ENCODE measurements at regions not wholly inside any gene's neighbourhood (a gene's known extent, or its start where the extent isn't known, plus 50 kb on each side); places are given as distances from the start of the nearest gene placed in this dataset.

DNA sequence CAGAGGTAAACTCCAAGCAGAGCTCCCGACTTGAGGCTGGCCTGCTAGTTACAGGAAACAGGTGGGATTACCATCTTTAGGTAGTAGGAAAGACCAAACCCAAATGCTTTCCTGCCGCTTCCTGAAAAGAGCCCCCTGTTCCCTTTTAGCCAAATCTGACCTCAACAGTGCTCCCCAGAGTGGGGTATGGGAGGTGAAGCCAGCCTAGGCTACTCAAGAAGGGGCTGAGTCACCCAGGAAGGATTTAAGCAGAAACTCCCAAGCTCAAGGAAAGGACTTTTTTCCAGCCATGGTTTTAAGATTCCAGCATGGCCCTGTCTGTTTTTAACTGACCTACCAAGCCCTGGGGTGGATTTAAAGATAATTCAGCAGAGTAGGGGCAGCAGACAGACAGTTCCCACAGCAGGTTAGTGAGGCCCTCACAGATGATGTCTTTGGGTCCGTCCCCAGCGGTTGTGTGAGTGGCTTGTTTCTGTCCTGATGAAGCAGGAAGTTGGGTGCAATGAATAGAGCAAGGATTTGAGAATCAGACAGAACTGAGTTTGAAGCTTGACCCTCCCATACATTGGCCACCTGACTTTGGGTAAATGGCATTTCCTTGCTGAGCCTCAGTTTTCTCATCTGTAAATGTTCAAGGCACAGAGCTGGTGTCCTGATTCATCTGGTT lies 76.9 kb upstream of the MAFB start:
- POLR2A ChIA-PET, result interaction anchor here (0.6 kb wide), 1 partner anchor 16 kb away, joined by 3 read pairs; no protein-coding TSS in a partner anchor
- BruUV-seq (replicated peaks), result no TSS peak
- H3K9me3 Mint-ChIP-seq (ENCODE audit: unreplicated experiment), result no peaks in the 10 kb centered on the region
- no peak overlapping the region for H3K27ac Mint-ChIP-seq (ENCODE audit: low read depth, unreplicated experiment)
- H3K4me3 Mint-ChIP-seq (ENCODE audit: unreplicated experiment), result no peak overlapping the region
- no peaks in the 10 kb centered on the region for H3K27me3 Mint-ChIP-seq (ENCODE audit: insufficient read depth, unreplicated experiment)
- no peak for DNase-seq (ENCODE audit: unreplicated experiment)
- CTCF ChIA-PET, result interaction anchor here (0.6 to 2.0 kb wide), 3 partner anchors 22 to 422 kb away, joined by 3 to 7 read pairs (median 3); no protein-coding TSS in a partner anchor
- TF ChIP-seq, protein P1, sequence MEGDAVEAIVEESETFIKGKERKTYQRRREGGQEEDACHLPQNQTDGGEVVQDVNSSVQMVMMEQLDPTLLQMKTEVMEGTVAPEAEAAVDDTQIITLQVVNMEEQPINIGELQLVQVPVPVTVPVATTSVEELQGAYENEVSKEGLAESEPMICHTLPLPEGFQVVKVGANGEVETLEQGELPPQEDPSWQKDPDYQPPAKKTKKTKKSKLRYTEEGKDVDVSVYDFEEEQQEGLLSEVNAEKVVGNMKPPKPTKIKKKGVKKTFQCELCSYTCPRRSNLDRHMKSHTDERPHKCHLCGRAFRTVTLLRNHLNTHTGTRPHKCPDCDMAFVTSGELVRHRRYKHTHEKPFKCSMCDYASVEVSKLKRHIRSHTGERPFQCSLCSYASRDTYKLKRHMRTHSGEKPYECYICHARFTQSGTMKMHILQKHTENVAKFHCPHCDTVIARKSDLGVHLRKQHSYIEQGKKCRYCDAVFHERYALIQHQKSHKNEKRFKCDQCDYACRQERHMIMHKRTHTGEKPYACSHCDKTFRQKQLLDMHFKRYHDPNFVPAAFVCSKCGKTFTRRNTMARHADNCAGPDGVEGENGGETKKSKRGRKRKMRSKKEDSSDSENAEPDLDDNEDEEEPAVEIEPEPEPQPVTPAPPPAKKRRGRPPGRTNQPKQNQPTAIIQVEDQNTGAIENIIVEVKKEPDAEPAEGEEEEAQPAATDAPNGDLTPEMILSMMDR (IDR thresholded peaks at IDR 0.05; ENCODE audit: unreplicated experiment), result no peak
- intact Hi-C loops (cut with micrococcal nuclease), result no loop called here
- no peaks in the 10 kb centered on the region for H3K4me1 Mint-ChIP-seq (ENCODE audit: insufficient read depth, unreplicated experiment)
- H3K36me3 Mint-ChIP-seq (ENCODE audit: insufficient read depth, unreplicated experiment), result no peaks in the 10 kb centered on the region

DNA sequence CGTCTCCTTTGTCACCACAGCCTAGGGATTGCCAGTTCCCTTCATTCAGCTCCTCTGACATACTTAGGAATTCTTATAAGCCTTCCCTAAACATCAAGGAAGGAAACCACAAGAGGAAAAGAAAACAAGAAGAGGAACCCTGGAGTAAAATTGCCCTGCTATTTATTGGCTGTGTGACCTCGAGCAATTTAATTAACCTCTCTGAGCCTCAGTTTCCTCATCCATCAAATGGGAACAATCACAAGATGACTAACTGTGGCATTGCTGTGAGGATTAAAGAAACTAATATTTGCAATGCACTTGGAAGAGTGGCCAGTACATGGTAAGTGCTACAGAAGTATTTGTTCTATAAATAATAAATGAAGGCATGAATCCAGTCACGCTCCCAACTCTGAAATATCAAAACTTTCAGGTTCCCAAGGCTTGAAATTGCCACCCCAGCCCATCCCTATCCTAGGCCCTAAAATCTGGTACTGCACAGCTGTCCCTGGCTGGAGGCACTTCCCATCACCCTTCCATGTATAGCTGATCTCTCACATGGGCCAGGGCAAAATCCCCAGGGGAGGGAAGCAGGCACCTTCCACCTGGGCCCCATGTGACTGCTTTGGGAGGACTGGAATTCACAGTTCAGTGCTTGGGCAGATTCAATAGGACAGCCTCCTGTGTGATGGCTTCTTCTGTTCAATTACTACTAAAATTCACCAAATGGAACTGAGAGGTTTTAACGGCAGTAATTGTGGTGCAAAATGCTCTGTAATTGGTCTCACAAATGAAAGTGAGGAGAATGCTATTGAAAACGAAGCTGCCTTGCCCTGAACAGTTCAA lies 78.0 kb upstream of the MAFB start:
- Mint-ChIP-seq H3K4me3 (ENCODE audit: unreplicated experiment) (no peak overlapping the region), H3K9me3 (ENCODE audit: unreplicated experiment) (no peaks in the 10 kb centered on the region), H3K4me1 (ENCODE audit: insufficient read depth, unreplicated experiment) (no peaks in the 10 kb centered on the region), H3K27ac (ENCODE audit: low read depth, unreplicated experiment) (no peak overlapping the region), H3K36me3 (ENCODE audit: insufficient read depth, unreplicated experiment) (no peaks in the 10 kb centered on the region), H3K27me3 (ENCODE audit: insufficient read depth, unreplicated experiment) (no peaks in the 10 kb centered on the region)
- POLR2A ChIA-PET, result no interaction called here
- DNase-seq (ENCODE audit: unreplicated experiment), result no peak
- TF ChIP-seq, protein P1 (IDR thresholded peaks at IDR 0.05; ENCODE audit: unreplicated experiment), result no peak
- intact Hi-C loops (cut with micrococcal nuclease), result no loop called here
- CTCF ChIA-PET, result no interaction called here
- BruUV-seq (replicated peaks), result no TSS peak

DNA sequence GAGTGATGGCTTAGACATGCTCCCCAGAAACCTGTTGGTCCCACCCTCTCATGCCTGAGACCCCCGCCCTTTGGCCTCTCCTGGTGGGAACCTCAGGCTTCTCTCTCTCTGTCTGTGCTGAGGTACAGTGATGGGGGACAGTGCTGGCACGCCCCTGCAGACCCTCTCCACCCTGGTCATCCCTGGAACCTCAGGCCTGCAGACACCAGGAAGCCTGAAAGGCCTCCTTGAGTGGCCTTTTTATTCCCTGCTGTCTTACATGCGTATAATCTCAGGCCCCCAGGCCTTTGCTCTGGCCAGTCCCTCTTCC lies 78.5 kb upstream of the MAFB start:
- Mint-ChIP-seq H3K27me3 (ENCODE audit: insufficient read depth, unreplicated experiment) (no peaks in the 10 kb centered on the region), H3K36me3 (ENCODE audit: insufficient read depth, unreplicated experiment) (no peaks in the 10 kb centered on the region), H3K27ac (ENCODE audit: low read depth, unreplicated experiment) (no peak overlapping the region), H3K9me3 (ENCODE audit: unreplicated experiment) (no peaks in the 10 kb centered on the region), H3K4me1 (ENCODE audit: insufficient read depth, unreplicated experiment) (no peaks in the 10 kb centered on the region), H3K4me3 (ENCODE audit: unreplicated experiment) (no peak overlapping the region)
- no TSS peak for BruUV-seq (replicated peaks)
- CTCF ChIA-PET, result interaction anchor here (1.5 kb wide), 1 partner anchor 196 kb away, joined by 6 read pairs; no protein-coding TSS in a partner anchor
- TF ChIP-seq, protein P1 (IDR thresholded peaks at IDR 0.05; ENCODE audit: unreplicated experiment), result no peak
- no peak for DNase-seq (ENCODE audit: unreplicated experiment)
- intact Hi-C loops (cut with micrococcal nuclease), result no loop called here
- POLR2A ChIA-PET, result no interaction called here

DNA sequence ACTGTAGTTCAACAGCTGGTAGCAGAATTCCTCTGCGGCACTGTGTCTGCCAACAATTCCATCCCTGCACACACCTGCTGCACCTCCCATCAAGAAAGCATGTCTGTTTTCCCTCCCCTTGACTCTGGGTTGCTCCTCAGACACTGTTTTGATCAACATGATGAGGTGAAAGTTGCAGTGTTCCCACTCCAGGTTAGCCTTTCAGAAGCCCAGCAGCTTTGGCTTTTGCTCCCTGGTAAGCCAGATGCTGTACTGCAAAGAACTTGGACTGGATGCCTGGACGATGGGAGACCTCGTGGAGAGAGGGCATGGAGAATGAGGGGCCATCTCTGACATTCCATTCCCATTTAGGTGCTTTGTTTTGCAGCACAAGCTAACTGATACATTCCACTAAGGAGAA lies 79.1 kb upstream of the MAFB start:
- intact Hi-C loops (cut with micrococcal nuclease), result no loop called here
- no peaks in the 10 kb centered on the region for H3K9me3 Mint-ChIP-seq (ENCODE audit: unreplicated experiment)
- TF ChIP-seq, protein P1 (IDR thresholded peaks at IDR 0.05; ENCODE audit: unreplicated experiment), result no peak
- H3K27ac Mint-ChIP-seq (ENCODE audit: low read depth, unreplicated experiment), result no peak overlapping the region
- H3K36me3 Mint-ChIP-seq (ENCODE audit: insufficient read depth, unreplicated experiment), result no peaks in the 10 kb centered on the region
- no peak overlapping the region for H3K4me3 Mint-ChIP-seq (ENCODE audit: unreplicated experiment)
- BruUV-seq (replicated peaks), result no TSS peak
- H3K4me1 Mint-ChIP-seq (ENCODE audit: insufficient read depth, unreplicated experiment), result no peaks in the 10 kb centered on the region
- DNase-seq (ENCODE audit: unreplicated experiment), result no peak
- POLR2A ChIA-PET, result no interaction called here
- no peaks in the 10 kb centered on the region for H3K27me3 Mint-ChIP-seq (ENCODE audit: insufficient read depth, unreplicated experiment)
- CTCF ChIA-PET, result interaction anchor here (0.6 to 1.5 kb wide), 2 partner anchors 195 to 1046 kb away, joined by 3 to 6 read pairs; no protein-coding TSS in a partner anchor
